Lower leg skin (tissue), 4 donors: ENCODE measurements at regions not wholly inside any gene's neighbourhood (a gene's known extent, or its start where the extent isn't known, plus 50 kb on each side); places are given as distances from the start of the nearest gene placed in this dataset.
"Not testable (repeated sequence)": the region's sequence is repeated elsewhere in the genome, so short reads cannot be mapped to it uniquely, and the experiment has no call there.

ENCODE experiments used
- DNase-seq, 2 donors: peaks; one replicate each; pipeline ENCODE4 v3.0.0-alpha.2; 2019; ENCODE audit warnings: low spot score in 2 of 2
- H3K4me3 ChIP-seq: fragments of 200-600 bp; sonication (generic); 2 replicates; pipeline ENCODE4 v1.5.1; 2017; ENCODE audit warnings: mild to moderate bottlenecking, low read depth; ENCODE audit not compliant: poor library complexity, severe bottlenecking
- CTCF ChIP-seq, 3 donors: fragments of 450-650 bp; IDR thresholded peaks; one replicate each; pipeline ENCODE4 v1.5.1; 2016; ENCODE audit warnings: antibody characterized with exemption in 3 of 3, mild to moderate bottlenecking in 3 of 3, moderate library complexity in 2 of 3
- POLR2A ChIP-seq, 2 donors: fragments of 450-650 bp; IDR thresholded peaks; one replicate each; pipeline ENCODE4 v1.6.1; 2016 to 2017; ENCODE audit warnings: antibody characterized with exemption in 2 of 2, mild to moderate bottlenecking in 1 of 2, moderate library complexity in 1 of 2
- WGBS, 2 donors: methylation state at CpG; one replicate each; pipeline ENCODE4 v1.1.5; 2018; 5-methylcytosine and 5-hydroxymethylcytosine counted together
- intact Hi-C: fragments of 100-400 bp; cut with DNase I; formaldehyde crosslinking; loops from one replicate; pipeline ENCODE4 v1.15.0; 2023; ENCODE audit warnings: low total_unique reads

- no peak for DNase-seq
- intact Hi-C loops, result no loop called here
- no peak for TF ChIP-seq POLR2A (IDR thresholded peaks at IDR 0.05)
- no peak for TF ChIP-seq CTCF (IDR thresholded peaks at IDR 0.05)
- 49 to 54% methylated on average over 4 of the region's 4 CpGs for WGBS, 2 donors
- no peak overlapping the region for H3K4me3 ChIP-seq
These were observed 70.4 kb upstream of the SAMSN1 start for GRCh38 chr21:14616380-14617039.

DNA sequence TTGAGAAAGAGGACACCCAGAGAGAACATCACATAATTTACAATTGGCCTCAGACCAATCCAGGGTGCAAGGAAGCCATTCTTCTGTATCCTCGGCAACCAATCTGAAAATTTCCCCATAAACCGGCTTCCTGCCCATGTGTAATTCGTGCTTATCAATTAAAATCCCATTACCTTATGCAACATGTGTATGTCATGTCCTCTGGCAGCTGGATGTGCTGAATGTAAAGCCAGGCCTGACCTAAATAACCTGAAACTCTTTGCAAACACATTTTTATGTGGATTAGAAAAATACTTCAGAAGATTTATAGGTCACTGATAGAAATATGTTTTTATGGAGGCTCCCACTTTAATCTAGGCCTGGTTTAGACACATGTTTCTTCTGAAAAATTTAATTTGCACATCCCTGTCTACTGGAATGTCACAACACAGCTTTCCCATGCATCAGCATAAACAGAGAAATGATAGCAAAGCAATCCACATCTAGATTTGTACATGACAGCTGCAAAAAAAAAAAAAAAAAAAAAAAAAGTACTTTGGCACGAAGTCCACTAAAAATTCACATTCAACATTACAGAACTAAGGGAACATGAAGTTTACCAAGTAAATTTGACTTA lies 69.4 kb upstream of the SAMSN1 start:
- H3K4me3 ChIP-seq, result no peak overlapping the region
- intact Hi-C loops, result no loop called here
- WGBS, 2 donors, result 46 to 50% methylated on average over 4 of the region's 4 CpGs
- TF ChIP-seq POLR2A (IDR thresholded peaks at IDR 0.05) (no peak), CTCF (IDR thresholded peaks at IDR 0.05) (no peak)
- no peak for DNase-seq

- DNase-seq, result no peak
- intact Hi-C loops, result no loop called here
- H3K4me3 ChIP-seq, result no peak overlapping the region
- WGBS, 2 donors, result 74 to 78% methylated on average over 3 of the region's 3 CpGs
- TF ChIP-seq POLR2A (IDR thresholded peaks at IDR 0.05), result no peak
- TF ChIP-seq CTCF (IDR thresholded peaks at IDR 0.05), result no peak
These were observed 68.2 kb upstream of the SAMSN1 start for GRCh38 chr21:14614287-14614686.

GRCh38 chr21:14613486-14614224 lies 67.5 kb upstream of the SAMSN1 start:
- intact Hi-C loops, result no loop called here
- TF ChIP-seq CTCF (IDR thresholded peaks at IDR 0.05) (no peak), POLR2A (IDR thresholded peaks at IDR 0.05) (no peak)
- no peak for DNase-seq
- H3K4me3 ChIP-seq, result no peak overlapping the region
- WGBS, 2 donors, result 27 to 38% methylated on average over 1 of the region's 1 CpG

- WGBS, 2 donors, result 72 to 81% methylated on average over 6 of the region's 6 CpGs
- DNase-seq, H3K4me3 ChIP-seq, intact Hi-C loops: not testable (repeated sequence)
These were observed 64.0 kb upstream of the SAMSN1 start for GRCh38 chr21:14610119-14610518.

- no peak for DNase-seq
- no peak for TF ChIP-seq CTCF (IDR thresholded peaks at IDR 0.05)
- TF ChIP-seq POLR2A (IDR thresholded peaks at IDR 0.05), result no peak
- intact Hi-C loops, result no loop called here
- H3K4me3 ChIP-seq, result no peak overlapping the region
These were observed 63.2 kb upstream of the SAMSN1 start for GRCh38 chr21:14609274-14609673.
